Panc1 (cell line): ENCODE measurements at regions not wholly inside any gene's neighbourhood (a gene's known extent, or its start where the extent isn't known, plus 50 kb on each side); places are given as distances from the start of the nearest gene placed in this dataset.

Experiments used
- ATAC-seq: fragments of 200-7000 bp; cut with Tn5 transposase; 2 replicates; pipeline ENCODE4 v1.9.1; 2020; ENCODE audit warnings: mild to moderate bottlenecking, moderate library complexity
- BruUV-seq: library from RNA; stranded (reverse); fragments of 400-500 nt; replicated peaks from 2 replicates; lab custom pipeline; 2021; lab: Mats Ljungman, UMichigan
- CTCF ChIA-PET: fragments of 300-600 bp; sonication (Branson Sonifier 250); formaldehyde crosslinking; loops from one replicate; lab custom pipeline; 2022; ENCODE audit warnings: antibody characterized with exemption; lab: Charles Lee
- POLR2A ChIA-PET: fragments of 300-600 bp; sonication (Branson Sonifier 250); formaldehyde crosslinking; loops from one replicate; lab custom pipeline; 2022; ENCODE audit warnings: antibody characterized with exemption; lab: Charles Lee
- DNase-seq: peaks from one replicate; pipeline ENCODE4 v3.0.0-alpha.2; 2010; ENCODE audit warnings: low read depth, low spot score
- H3K27ac ChIP-seq: 2 replicates; pipeline ENCODE4 v1.5.1; 2011; ENCODE audit warnings: mild to moderate bottlenecking, low read length, inconsistent platforms
- H3K27me3 ChIP-seq: fragments of 200-500 bp; sonication (Bioruptor generic); 2 replicates; pipeline ENCODE4 v1.6.0; 2014; ENCODE audit warnings: low read length, inconsistent platforms; ENCODE audit not compliant: control insufficient read depth, insufficient read depth
- H3K36me3 ChIP-seq: fragments of 200-500 bp; sonication (Bioruptor generic); 2 replicates; pipeline ENCODE4 v1.5.1; 2014; ENCODE audit warnings: inconsistent platforms, mild to moderate bottlenecking, low read length, moderate library complexity; ENCODE audit not compliant: control insufficient read depth, insufficient read depth
- H3K4me1 ChIP-seq: 2 replicates; pipeline ENCODE4 v1.5.1; 2011; ENCODE audit warnings: inconsistent platforms, mild to moderate bottlenecking, low read length, moderate library complexity; ENCODE audit not compliant: control insufficient read depth, insufficient read depth
- H3K4me3 ChIP-seq, 2 experiments: 2 replicates each; pipeline ENCODE4 v1.5.1; 2011 to 2012; ENCODE audit warnings: low read depth in 2 of 2, low read length in 2 of 2, mild to moderate bottlenecking in 2 of 2, inconsistent platforms in 1 of 2, moderate library complexity in 1 of 2
- H3K9me3 ChIP-seq: fragments of 200-500 bp; sonication (Bioruptor generic); 2 replicates; pipeline ENCODE4 v1.5.1; 2014; ENCODE audit warnings: low read depth, mild to moderate bottlenecking, inconsistent platforms, low read length, moderate library complexity; ENCODE audit not compliant: control insufficient read depth, insufficient read depth
- CTCF ChIP-seq: fragments of 450-650 bp; IDR thresholded peaks from 2 replicates; pipeline ENCODE4 v1.5.1; 2017; ENCODE audit warnings: mild to moderate bottlenecking
- POLR2AphosphoS5 ChIP-seq: IDR thresholded peaks from 2 replicates; pipeline ENCODE4 v1.6.1; 2012; ENCODE audit warnings: mild to moderate bottlenecking, low read depth, low read length, moderate library complexity
- REST ChIP-seq, 2 experiments: IDR thresholded peaks; 2 replicates each; pipeline ENCODE4 v1.6.1; 2011 to 2012; ENCODE audit warnings: low read depth in 2 of 2, control low read depth in 1 of 2, low read length in 1 of 2, mild to moderate bottlenecking in 1 of 2, moderate library complexity in 1 of 2; ENCODE audit not compliant: insufficient read depth in 1 of 2
- SIN3A ChIP-seq: IDR thresholded peaks from 2 replicates; pipeline ENCODE4 v1.6.1; 2012; ENCODE audit warnings: low read depth, mild to moderate bottlenecking, low read length, moderate library complexity, borderline replicate concordance; ENCODE audit not compliant: insufficient read depth
- TCF7L2 ChIP-seq: IDR thresholded peaks from 2 replicates; pipeline ENCODE4 v1.6.1; 2011; ENCODE audit warnings: mild to moderate bottlenecking, low read depth, low read length, inconsistent platforms
- in situ Hi-C: cut with HindIII; loops from 2 replicates; pipeline ENCODE4 v1.10.0; 2016; ENCODE audit warnings: low sequenced_read_pairs, low pct_unique_long_range_greater_than_20kb
- intact Hi-C: fragments of 100-400 bp; cut with micrococcal nuclease; formaldehyde crosslinking; loops from one replicate; pipeline ENCODE4 v1.10.0; 2022; ENCODE audit not compliant: unreplicated experiment

- Histone ChIP-seq H3K27ac (no peak overlapping the region), H3K4me1 (no peaks in the 10 kb centered on the region), H3K4me3 (no peak overlapping the region), H3K27me3 (no peaks in the 10 kb centered on the region), H3K36me3 (no peaks in the 10 kb centered on the region), H3K9me3 (no peaks in the 10 kb centered on the region)
- no TSS peak for BruUV-seq
- TF ChIP-seq TCF7L2 (no peak), POLR2AphosphoS5 (no peak), SIN3A (no peak), CTCF (no peak), REST (IDR thresholded peaks at IDR 0.05; ENCODE audit: insufficient read depth in 1 of 2, low read depth in 2 of 2, low read length in 1 of 2) (no peak)
- no peak for DNase-seq
- ChIA-PET CTCF (no interaction called here), POLR2A (no interaction called here)
- intact Hi-C loops (no loop called here), in situ Hi-C loops (no loop called here)
- ATAC-seq = no peak
Measured at GRCh38 chr14:98949051-98949450, 322.9 kb downstream of the BCL11B start.

GRCh38 chr14:98949481-98950135 lies 322.4 kb downstream of the BCL11B start:
- BruUV-seq = no TSS peak
- Histone ChIP-seq H3K36me3 (no peaks in the 10 kb centered on the region), H3K9me3 (no peaks in the 10 kb centered on the region), H3K27me3 (no peaks in the 10 kb centered on the region), H3K27ac (no peak overlapping the region), H3K4me1 (no peaks in the 10 kb centered on the region), H3K4me3 (no peak overlapping the region)
- no peak for DNase-seq
- intact Hi-C loops (no loop called here), in situ Hi-C loops (no loop called here)
- no peak for TF ChIP-seq REST (IDR thresholded peaks at IDR 0.05; ENCODE audit: insufficient read depth in 1 of 2, low read depth in 2 of 2, low read length in 1 of 2)
- TF ChIP-seq SIN3A = no peak
- TF ChIP-seq POLR2AphosphoS5 = no peak
- TF ChIP-seq TCF7L2 = no peak
- TF ChIP-seq CTCF = no peak
- CTCF ChIA-PET = no interaction called here
- POLR2A ChIA-PET = interaction anchor here (0.5 kb wide), 1 partner anchor 117 kb away, joined by 4 read pairs; no protein-coding TSS in a partner anchor
- no peak for ATAC-seq
